ENCODE measurements at regions not wholly inside any gene's neighbourhood (a gene's known extent, or its start where the extent isn't known, plus 50 kb on each side); places are given as distances from the start of the nearest gene placed in this dataset.

DNA sequence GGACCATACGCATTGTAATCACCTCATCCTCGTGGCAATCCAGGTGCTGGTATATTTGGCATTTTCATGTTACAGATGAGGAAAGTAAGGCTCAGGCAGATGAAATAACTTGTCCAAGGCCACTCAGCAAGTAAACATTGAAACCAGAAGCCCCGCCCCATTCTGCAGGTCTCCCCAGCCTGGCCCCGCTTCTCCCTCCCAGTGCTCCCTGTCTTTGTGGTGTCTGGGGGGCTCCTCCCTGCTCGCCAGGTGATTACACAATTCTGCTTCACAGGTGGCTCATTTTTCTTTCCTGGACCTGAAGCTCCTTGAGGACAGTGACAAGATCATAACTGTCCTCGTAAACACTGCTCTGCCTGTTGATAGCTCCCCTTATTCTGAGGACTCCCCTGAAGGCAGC, 531.5 kb upstream of the B3GAT1 start (continued):
- TF ChIP-seq ASH2L (IDR thresholded peaks at IDR 0.05; ENCODE audit: low read length), result no peak
- TF ChIP-seq GTF2F1 (IDR thresholded peaks at IDR 0.05; ENCODE audit: borderline replicate concordance, low read depth, low read length), result no peak
- no peak for TF ChIP-seq CHD7 (IDR thresholded peaks at IDR 0.05; ENCODE audit: insufficient replicate concordance, low read length)
- TF ChIP-seq ZNF274 (IDR thresholded peaks at IDR 0.05; ENCODE audit: borderline replicate concordance, extremely low read depth, low read length), result no peak
- no peak for TF ChIP-seq EZH2 (IDR thresholded peaks at IDR 0.05; ENCODE audit: low read depth, low read length, severe bottlenecking)
- no peak for TF ChIP-seq ATF3 (IDR thresholded peaks at IDR 0.05; ENCODE audit: insufficient read depth, low read depth, low read length)
- TF ChIP-seq, protein P1, sequence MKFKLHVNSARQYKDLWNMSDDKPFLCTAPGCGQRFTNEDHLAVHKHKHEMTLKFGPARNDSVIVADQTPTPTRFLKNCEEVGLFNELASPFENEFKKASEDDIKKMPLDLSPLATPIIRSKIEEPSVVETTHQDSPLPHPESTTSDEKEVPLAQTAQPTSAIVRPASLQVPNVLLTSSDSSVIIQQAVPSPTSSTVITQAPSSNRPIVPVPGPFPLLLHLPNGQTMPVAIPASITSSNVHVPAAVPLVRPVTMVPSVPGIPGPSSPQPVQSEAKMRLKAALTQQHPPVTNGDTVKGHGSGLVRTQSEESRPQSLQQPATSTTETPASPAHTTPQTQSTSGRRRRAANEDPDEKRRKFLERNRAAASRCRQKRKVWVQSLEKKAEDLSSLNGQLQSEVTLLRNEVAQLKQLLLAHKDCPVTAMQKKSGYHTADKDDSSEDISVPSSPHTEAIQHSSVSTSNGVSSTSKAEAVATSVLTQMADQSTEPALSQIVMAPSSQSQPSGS (IDR thresholded peaks at IDR 0.05; ENCODE audit: low read length), result no peak
